BLaER1 (cell line): ENCODE measurements at regions not wholly inside any gene's neighbourhood (a gene's known extent, or its start where the extent isn't known, plus 50 kb on each side); places are given as distances from the start of the nearest gene placed in this dataset.

Experiments used
- H3K27ac ChIP-seq: shearing (Covaris generic); formaldehyde crosslinking; 2 replicates; pipeline ENCODE4 v1.8.1; 2022
- H3K27me3 ChIP-seq: shearing (Covaris generic); formaldehyde crosslinking; 2 replicates; pipeline ENCODE4 v1.8.1; 2022
- H3K36me3 ChIP-seq: shearing (Covaris generic); formaldehyde crosslinking; 2 replicates; pipeline ENCODE4 v1.8.1; 2022
- H3K4me1 ChIP-seq: shearing (Covaris generic); formaldehyde crosslinking; 2 replicates; pipeline ENCODE4 v1.8.1; 2022
- H3K4me2 ChIP-seq: shearing (Covaris generic); formaldehyde crosslinking; 2 replicates; pipeline ENCODE4 v1.8.1; 2022
- H3K4me3 ChIP-seq: shearing (Covaris generic); formaldehyde crosslinking; 2 replicates; pipeline ENCODE4 v1.8.1; 2022
- H3K9ac ChIP-seq: shearing (Covaris generic); formaldehyde crosslinking; 2 replicates; pipeline ENCODE4 v1.8.1; 2022
- H3K9me3 ChIP-seq: shearing (Covaris generic); formaldehyde crosslinking; 2 replicates; pipeline ENCODE4 v1.8.1; 2022
- H4K20me1 ChIP-seq: shearing (Covaris generic); formaldehyde crosslinking; 2 replicates; pipeline ENCODE4 v1.8.1; 2022
- Cebpa-rat ChIP-seq: shearing (Covaris generic); IDR thresholded peaks from 2 replicates; pipeline ENCODE4 v1.8.1; 2022

DNA sequence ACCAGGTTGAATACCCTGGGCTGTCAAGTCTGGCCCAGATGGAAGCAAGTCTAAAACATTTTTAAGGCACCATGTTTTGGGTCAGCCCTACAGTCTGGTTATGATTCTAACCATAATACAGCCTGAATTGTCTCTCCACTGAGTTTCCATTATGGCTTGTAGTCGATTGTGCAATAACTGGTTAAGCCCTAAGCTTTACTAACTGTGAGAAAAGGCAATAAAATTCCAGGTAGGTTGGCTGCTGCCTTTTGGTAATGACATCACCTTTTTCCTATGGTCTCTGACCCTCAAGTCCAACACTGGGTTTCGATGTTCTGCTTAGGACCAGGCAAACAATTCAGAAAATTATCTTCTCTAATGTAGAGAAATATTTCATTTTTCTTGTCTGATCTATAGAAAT is 243.3 kb downstream of the ACTL7B start:
- H3K4me3 ChIP-seq, result no peak overlapping the region
- TF ChIP-seq Cebpa-rat, result 0 out of 2 replicates have a peak, but pooled peaks have one; percentile 52
- H3K36me3 ChIP-seq, result no peaks in the 10 kb centered on the region
- H3K9ac ChIP-seq, result no peak overlapping the region
- H3K27me3 ChIP-seq, result no peaks in the 10 kb centered on the region
- peaks cover 8% of the 10 kb centered on the region for H3K4me1 ChIP-seq
- H3K4me2 ChIP-seq, result no peak overlapping the region
- H3K27ac ChIP-seq, result no peak overlapping the region
- no peaks in the 10 kb centered on the region for H4K20me1 ChIP-seq
- H3K9me3 ChIP-seq, result no peaks in the 10 kb centered on the region

- H3K27me3 ChIP-seq, result no peaks in the 10 kb centered on the region
- no peak for TF ChIP-seq Cebpa-rat
- H3K4me2 ChIP-seq, result no peak overlapping the region
- H3K9ac ChIP-seq, result no peak overlapping the region
- H4K20me1 ChIP-seq, result no peaks in the 10 kb centered on the region
- H3K4me1 ChIP-seq, result no peaks in the 10 kb centered on the region
- no peak overlapping the region for H3K4me3 ChIP-seq
- H3K9me3 ChIP-seq, result no peaks in the 10 kb centered on the region
- H3K36me3 ChIP-seq, result no peaks in the 10 kb centered on the region
- H3K27ac ChIP-seq, result no peak overlapping the region
Observed at GRCh38 chr9:108609897-108610253, 245.9 kb downstream of the ACTL7B start.

- H3K4me2 ChIP-seq, result no peak overlapping the region
- TF ChIP-seq Cebpa-rat, result no peak
- no peaks in the 10 kb centered on the region for H3K9me3 ChIP-seq
- no peak overlapping the region for H3K27ac ChIP-seq
- H4K20me1 ChIP-seq, result no peaks in the 10 kb centered on the region
- H3K36me3 ChIP-seq, result no peaks in the 10 kb centered on the region
- H3K27me3 ChIP-seq, result no peaks in the 10 kb centered on the region
- H3K9ac ChIP-seq, result no peak overlapping the region
- no peaks in the 10 kb centered on the region for H3K4me1 ChIP-seq
- H3K4me3 ChIP-seq, result no peak overlapping the region
Observed at GRCh38 chr9:108609227-108609896, 246.4 kb downstream of the ACTL7B start.

GRCh38 chr9:108607607-108608006 is 248.2 kb downstream of the ACTL7B start:
- Histone ChIP-seq H3K4me2 (no peak overlapping the region), H3K9ac (no peak overlapping the region), H3K27me3 (no peaks in the 10 kb centered on the region), H3K4me1 (no peaks in the 10 kb centered on the region), H4K20me1 (no peaks in the 10 kb centered on the region), H3K36me3 (no peaks in the 10 kb centered on the region), H3K9me3 (no peaks in the 10 kb centered on the region), H3K4me3 (no peak overlapping the region), H3K27ac (no peak overlapping the region)
- no peak for TF ChIP-seq Cebpa-rat

DNA sequence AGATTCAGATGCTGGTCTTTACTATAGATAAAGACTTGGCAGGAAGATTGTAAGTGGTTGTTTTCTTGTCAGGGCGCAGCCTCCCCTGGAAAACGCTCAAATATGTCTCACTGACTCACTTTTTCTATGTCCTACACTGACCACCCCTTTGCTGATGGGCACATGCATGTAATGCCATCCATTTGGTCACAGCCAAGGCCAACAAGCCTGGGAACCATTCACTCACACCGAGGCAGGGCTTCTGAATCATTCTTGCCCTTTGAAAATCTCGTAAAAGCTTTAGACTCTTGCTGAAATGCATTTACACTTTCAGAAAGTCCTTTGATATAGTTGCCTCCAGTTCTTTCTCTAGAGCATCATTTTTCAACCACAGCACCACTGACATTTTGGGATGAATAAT is 249.4 kb downstream of the ACTL7B start:
- Histone ChIP-seq H3K9ac (no peak overlapping the region), H3K27ac (no peak overlapping the region), H3K9me3 (no peaks in the 10 kb centered on the region), H3K27me3 (no peaks in the 10 kb centered on the region), H3K4me2 (no peak overlapping the region), H3K4me3 (no peak overlapping the region), H3K36me3 (no peaks in the 10 kb centered on the region), H3K4me1 (no peaks in the 10 kb centered on the region), H4K20me1 (no peaks in the 10 kb centered on the region)
- no peak for TF ChIP-seq Cebpa-rat

DNA sequence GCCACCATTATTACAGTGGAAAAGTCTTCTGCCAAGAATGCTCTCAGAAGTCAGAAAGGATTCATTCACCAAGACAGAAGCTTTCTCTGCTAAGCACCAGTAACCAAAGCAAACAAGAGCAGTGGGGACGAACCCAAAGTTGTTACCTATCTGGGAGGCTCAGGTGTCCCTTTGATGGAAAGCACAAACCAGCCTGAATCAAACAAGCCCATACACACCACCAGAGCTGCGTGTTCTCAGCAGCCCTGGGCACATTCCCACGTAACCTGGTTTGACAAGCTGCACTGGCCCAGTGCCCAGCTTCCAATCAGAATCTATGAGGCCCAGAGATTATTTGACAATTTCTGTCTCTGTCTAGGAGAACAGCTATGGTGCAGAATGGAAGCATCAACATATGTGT is 252.6 kb downstream of the ACTL7B start:
- no peaks in the 10 kb centered on the region for H4K20me1 ChIP-seq
- no peaks in the 10 kb centered on the region for H3K36me3 ChIP-seq
- no peak for TF ChIP-seq Cebpa-rat
- no peak overlapping the region for H3K4me3 ChIP-seq
- H3K4me1 ChIP-seq, result no peaks in the 10 kb centered on the region
- H3K27ac ChIP-seq, result no peak overlapping the region
- no peak overlapping the region for H3K4me2 ChIP-seq
- no peak overlapping the region for H3K9ac ChIP-seq
- no peaks in the 10 kb centered on the region for H3K27me3 ChIP-seq
- H3K9me3 ChIP-seq, result no peaks in the 10 kb centered on the region

GRCh38 chr9:108600896-108601295 is 254.9 kb downstream of the ACTL7B start:
- Histone ChIP-seq H3K4me3 (no peak overlapping the region), H3K4me1 (no peaks in the 10 kb centered on the region), H4K20me1 (no peaks in the 10 kb centered on the region), H3K36me3 (no peaks in the 10 kb centered on the region), H3K9me3 (no peaks in the 10 kb centered on the region), H3K27me3 (no peaks in the 10 kb centered on the region), H3K9ac (no peak overlapping the region), H3K27ac (no peak overlapping the region), H3K4me2 (no peak overlapping the region)
- TF ChIP-seq Cebpa-rat, result no peak

DNA sequence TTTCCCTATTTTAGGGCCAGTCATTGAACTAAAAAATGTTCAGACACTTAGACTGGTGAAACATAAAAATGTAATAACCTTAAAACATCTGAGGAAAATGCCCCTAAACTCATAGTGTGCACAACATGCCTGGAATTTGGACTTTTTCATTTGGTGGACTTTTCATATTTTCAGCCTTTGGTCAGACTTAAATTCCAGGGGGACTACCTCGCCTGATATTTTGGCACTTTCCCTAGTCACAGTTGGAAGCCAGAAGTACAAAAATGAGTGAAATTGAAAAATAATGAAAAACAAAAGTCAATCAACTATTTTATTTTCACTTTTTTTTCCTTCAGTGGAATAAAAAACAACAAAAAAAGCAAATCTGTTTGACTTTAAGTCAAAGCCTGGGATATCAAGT is 256.2 kb downstream of the ACTL7B start:
- H3K27ac ChIP-seq, result no peak overlapping the region
- no peak overlapping the region for H3K9ac ChIP-seq
- TF ChIP-seq Cebpa-rat, result no peak
- H3K4me2 ChIP-seq, result no peak overlapping the region
- no peaks in the 10 kb centered on the region for H3K27me3 ChIP-seq
- no peaks in the 10 kb centered on the region for H4K20me1 ChIP-seq
- no peaks in the 10 kb centered on the region for H3K9me3 ChIP-seq
- H3K4me3 ChIP-seq, result no peak overlapping the region
- H3K36me3 ChIP-seq, result no peaks in the 10 kb centered on the region
- H3K4me1 ChIP-seq, result no peaks in the 10 kb centered on the region

DNA sequence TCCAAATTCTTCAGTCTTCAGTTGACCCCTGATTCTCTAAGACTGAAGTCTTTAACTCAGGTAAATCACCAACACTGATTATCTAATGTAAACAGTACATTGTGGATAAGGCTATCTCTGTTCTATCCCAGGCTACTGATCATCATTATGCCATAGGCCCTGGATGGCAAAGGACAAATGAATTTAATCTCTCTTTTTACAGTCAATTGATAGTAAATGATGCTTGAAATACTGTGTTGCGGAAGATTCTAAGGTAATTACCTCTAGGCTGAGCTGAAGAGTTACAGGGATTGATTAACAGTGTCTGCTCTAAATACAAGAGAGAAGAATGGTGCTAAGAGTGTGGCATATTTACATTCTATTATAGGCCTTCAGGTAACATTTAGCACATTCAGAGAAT is 264.7 kb downstream of the ACTL7B start:
- no peak overlapping the region for H3K4me3 ChIP-seq
- TF ChIP-seq Cebpa-rat, result no peak
- no peaks in the 10 kb centered on the region for H3K9me3 ChIP-seq
- no peaks in the 10 kb centered on the region for H3K36me3 ChIP-seq
- H3K27me3 ChIP-seq, result no peaks in the 10 kb centered on the region
- H3K4me1 ChIP-seq, result peaks cover 15% of the 10 kb centered on the region
- no peak overlapping the region for H3K27ac ChIP-seq
- H3K4me2 ChIP-seq, result no peak overlapping the region
- no peak overlapping the region for H3K9ac ChIP-seq
- H4K20me1 ChIP-seq, result no peaks in the 10 kb centered on the region

GRCh38 chr9:108588246-108588645 is 267.5 kb downstream of the ACTL7B start:
- peaks cover 23% of the 10 kb centered on the region for H3K4me1 ChIP-seq
- no peak overlapping the region for H3K4me3 ChIP-seq
- no peaks in the 10 kb centered on the region for H3K9me3 ChIP-seq
- no peak overlapping the region for H3K27ac ChIP-seq
- TF ChIP-seq Cebpa-rat, result no peak
- no peaks in the 10 kb centered on the region for H3K36me3 ChIP-seq
- H3K27me3 ChIP-seq, result no peaks in the 10 kb centered on the region
- H3K4me2 ChIP-seq, result peak overlapping the region; percentile 51
- H4K20me1 ChIP-seq, result no peaks in the 10 kb centered on the region
- no peak overlapping the region for H3K9ac ChIP-seq

DNA sequence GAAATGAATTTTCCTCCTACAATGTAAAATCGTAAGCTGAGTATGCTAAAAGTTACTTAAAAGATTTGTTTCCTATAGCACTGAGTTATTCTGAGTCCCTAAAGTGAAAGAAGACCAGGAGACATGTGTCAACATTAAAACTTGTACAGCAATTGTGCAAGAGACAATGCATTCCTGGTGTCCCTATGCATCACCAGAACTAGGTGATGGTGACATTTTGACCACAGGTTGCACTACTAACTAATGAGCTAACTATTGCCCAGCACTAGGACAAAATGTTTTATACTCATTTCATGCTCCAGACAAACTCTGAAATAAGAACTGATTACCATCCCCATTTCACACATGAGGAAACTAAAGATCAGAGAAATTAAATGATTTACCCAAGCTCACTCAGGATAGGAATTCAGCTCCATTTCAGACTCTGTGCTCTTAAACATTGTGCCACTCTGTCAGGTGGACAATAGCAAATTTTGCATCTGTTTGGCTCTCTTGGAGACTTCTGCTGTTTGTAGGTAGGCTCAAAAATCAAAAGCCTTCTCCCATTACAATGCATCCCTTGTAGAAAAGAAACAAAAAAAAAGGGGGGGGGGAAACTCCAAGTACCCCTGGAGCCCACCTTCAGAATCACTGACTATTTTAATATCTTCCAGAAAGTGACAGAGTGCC is 269.2 kb downstream of the ACTL7B start:
- Histone ChIP-seq H3K9ac (no peak overlapping the region), H3K4me1 (peaks cover 40% of the 10 kb centered on the region), H3K4me2 (no peak overlapping the region), H3K36me3 (no peaks in the 10 kb centered on the region), H4K20me1 (no peaks in the 10 kb centered on the region), H3K27ac (no peak overlapping the region), H3K27me3 (no peaks in the 10 kb centered on the region), H3K4me3 (no peak overlapping the region), H3K9me3 (no peaks in the 10 kb centered on the region)
- TF ChIP-seq Cebpa-rat, result no peak
